GM19455 (cell line): ENCODE measurements at regions not wholly inside any gene's neighbourhood (a gene's known extent, or its start where the extent isn't known, plus 50 kb on each side); places are given as distances from the start of the nearest gene placed in this dataset.
"Not testable (repeated sequence)": the region's sequence is repeated elsewhere in the genome, so short reads cannot be mapped to it uniquely, and the experiment has no call there.

Experiments
- ATAC-seq: cut with Tn5 transposase; IDR thresholded peaks from one replicate; pipeline ENCODE4 v1.9.1; 2021; ENCODE audit not compliant: unreplicated experiment

DNA sequence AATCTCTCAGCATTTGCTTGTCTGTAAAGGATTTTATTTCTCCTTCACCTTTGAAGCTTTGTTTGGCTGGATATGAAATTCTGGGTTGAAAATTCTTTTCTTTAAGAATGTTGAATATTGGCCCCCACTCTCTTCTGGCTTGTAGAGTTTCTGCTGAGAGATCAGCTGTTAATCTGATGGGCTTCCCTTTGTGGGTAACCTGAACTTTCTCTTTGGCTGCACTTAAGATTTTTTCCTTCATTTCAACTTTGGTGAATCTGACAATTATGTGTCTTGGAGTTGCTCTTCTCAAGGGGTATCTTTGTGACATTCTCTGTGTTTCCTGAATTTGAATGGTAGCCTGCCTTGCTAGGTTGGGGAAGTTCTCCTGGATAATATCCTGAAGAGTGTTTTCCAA, 189.4 kb downstream of the TTC6 start:
- ATAC-seq, result not testable (repeated sequence)

DNA sequence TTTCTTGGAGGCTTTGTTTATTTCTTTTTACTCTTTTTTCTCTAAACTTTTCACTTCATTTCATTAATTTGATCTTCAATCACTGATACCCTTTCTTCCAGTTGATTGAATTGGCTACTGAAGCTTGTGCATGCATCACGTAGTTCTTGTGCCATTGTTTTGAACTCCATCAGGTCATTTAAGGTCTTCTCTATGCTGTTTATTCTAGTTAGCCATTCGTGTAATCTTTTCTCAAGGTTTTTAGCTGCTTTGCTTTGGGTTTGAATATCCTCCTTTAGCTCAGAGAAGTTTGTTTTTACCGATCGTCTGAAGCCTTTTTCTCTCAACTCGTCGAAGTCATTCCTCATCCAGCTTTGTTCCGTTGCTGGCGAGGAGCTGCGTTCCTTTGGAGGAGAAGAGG, 189.9 kb downstream of the TTC6 start:
- ATAC-seq, result not testable (repeated sequence)

DNA sequence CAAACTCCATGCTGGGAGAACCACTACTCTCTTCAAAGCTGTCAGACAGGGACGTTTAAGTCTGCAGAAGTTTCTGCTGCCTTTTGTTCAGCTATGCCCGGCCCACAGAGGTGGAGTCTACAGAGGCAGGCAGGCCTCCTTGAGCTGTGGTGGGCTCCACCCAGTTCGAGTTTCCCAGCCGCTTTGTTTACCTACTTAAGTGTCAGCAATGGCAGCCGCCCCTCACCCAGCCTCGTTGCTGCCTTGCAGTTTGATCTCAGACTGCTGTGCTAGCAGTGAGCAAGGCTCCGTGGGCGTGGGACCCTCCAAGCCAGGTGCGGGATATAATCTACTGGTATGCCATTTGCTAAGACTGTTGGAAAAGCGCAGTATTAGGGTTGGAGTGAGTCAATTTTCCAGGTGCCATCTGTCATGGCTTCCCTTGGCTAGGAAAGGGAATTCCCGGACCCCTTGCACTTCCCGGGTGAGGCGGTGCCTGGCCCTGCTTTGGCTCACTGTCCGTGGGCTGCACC, 190.7 kb downstream of the TTC6 start:
- ATAC-seq, result not testable (repeated sequence)

DNA sequence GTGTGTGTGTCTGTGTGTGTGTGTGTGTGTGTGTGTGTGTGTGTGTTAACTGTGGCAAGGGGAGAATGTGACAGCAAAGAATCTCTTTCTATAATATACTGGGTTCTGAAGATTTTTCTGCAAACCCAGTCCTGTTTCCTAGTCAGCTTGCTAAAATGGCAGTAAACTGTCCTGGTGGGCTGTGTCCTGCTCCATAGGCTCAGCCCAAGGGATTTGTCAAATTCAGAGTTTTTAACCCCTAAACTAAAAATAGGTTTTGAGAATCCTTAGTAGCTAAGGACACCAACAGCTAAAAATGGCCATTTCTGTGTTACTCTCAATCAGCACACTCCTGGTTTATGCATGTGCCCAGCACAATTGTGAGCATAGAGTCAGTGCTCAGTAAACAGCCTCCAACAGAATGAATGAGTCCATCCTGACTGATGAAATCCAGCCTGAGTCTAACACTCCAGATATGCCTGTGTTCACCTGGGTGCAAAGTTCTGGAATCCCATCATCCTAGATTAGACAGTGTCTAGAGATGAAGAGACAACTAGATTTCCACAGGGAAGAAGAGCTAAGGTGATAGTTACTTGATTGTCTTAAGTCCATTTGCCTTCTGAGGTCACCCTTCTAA, 192.6 kb downstream of the TTC6 start:
- ATAC-seq, result no peak

DNA sequence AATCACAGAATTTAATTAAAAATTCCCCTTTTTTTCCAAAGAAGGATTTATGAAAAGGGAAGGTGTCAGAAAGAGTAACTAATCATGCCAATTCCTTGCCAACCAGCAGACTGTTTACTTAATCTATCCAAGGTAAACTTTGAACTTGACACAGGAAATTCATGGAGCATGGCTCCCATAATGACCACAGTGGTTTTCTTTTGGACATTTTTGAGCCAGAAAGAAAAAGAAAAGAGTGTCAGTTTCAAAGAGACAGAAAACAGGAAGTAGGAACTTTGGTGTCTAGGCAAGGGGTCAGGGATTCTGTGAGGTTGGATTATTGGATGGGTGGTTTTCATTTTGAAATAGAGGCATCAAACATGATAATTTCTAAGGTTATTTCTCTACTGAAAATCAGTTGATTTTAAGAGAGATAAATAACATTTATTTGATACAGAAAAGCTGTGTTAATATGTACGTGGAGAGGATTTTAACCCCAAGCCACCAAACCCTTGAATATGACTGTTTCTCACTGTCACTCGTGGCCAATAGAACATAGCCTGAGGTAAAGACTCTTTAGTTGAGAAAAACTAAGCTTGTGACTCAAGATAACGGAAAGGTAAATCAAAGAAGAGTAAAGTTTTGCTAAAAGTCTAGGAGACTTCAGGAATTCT, 196.1 kb downstream of the TTC6 start:
- no peak for ATAC-seq

DNA sequence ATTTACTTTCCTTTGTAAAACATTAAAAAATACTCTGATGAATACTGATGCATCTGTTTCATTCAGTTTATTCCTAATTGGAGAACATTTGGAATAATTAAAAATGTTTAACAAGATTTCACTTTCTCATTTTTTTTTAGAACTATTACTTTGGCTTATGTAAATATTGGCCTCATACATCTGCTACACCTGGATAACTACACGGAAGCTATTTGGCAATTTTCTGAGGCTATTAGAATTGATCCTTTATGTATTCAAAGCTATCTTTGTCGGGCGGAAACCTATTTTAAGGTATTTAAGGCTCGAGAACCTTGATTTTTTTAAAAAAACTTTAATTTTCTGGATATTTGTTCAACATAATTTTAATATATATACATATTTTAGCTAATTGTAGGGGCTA, 196.7 kb downstream of the TTC6 start:
- no peak for ATAC-seq

DNA sequence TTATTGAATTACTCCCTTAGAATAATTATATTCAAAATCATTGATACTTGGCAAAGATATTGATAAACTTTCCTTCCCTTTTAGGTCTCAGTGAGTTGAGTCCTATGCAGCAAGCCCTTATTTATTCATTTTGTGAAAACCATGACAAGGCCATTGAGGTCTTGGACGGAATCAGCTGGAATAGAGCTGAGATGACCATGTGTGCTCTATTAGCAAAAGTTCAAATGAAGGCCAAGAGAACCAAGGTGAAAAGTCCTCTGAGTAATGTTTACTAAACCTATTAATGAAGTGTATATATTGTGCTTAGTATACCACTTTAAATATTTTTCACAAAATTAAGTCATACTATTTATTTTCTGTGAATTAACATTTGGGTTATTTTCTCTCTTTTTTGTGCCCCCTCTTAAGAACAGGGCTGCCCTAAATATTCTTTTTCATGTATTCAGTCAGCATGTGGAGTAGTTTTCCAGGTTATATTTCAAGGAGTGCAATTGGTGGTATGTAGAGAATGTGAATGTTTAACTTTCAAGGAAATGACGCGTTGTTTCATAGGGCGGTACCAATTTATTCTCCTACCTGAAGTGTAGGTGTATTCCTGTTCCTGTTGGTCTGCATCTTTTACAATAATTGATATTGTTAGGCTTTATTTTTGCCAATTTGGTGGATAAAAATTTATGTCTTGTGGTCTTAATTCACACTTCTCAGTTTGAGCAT, 201.4 kb downstream of the TTC6 start:
- no peak for ATAC-seq

DNA sequence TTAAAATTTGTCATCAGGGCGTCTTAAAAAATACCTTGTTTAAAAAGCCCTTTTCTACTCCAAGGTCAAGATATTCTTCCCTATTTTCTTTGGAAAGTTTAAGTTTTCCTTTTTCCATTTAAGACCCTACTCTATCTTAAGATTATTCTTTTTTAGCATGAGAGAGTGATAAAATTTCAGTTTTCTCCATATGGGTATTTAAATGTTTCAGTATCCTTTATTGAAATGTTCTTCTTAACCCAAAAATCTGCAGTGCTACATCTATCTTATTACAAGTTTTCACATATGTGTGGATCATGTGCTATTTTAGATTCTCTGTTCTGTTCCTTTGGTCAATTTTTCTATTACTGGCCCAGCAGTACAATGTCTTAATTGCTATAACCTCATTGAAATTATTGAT, 202.2 kb downstream of the TTC6 start:
- no peak for ATAC-seq

DNA sequence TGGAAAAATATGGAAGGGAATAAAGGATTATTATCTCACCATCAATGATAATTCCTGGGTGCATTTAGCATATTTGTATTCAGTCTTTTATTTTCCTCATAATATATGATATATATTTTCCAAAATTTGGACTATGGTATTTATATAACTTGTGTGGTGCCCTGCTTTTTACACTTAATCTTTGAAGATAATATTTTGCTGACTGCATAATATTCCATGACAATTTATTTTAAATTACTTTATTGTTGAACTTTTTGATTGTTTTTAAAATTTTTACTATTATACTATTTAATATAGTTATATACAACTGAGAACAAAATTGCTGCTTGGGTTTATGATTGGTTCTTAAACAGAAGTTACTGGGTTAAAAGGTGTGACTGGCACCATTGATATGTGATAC, 212.3 kb downstream of the TTC6 start:
- ATAC-seq, result no peak

DNA sequence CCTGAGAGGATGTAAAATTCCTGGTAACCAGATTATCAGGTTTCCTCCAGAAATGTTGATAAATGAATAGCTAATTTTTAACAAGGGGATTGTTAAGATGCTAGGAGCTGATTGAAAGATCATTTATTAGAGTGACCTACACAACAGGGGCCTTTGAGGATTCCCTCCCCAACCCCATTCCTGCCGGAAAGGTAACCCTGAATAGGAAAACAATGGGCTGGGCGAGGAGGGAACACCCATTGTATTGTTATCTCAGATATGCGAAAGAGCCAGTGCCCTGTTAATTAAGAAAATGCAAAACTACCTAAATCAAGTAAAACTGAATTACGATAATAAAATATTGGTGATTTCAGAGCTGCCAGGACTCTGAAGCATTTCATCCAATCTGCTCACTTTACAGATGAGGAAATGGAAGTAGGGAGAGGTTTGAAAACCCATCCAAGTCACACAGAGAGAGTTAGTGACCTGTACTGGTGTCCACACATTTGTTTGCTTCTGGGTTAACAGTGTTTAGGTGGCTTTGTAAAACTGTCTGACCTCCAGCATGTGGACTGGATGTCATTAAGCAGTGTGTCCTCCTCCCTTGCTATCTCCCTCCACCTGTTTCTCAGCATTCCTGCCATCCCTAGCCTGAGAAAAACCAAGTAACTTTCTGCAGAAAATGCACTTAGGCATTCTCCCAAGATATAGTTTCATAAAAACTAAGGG, 214.8 kb downstream of the TTC6 start:
- no peak for ATAC-seq

DNA sequence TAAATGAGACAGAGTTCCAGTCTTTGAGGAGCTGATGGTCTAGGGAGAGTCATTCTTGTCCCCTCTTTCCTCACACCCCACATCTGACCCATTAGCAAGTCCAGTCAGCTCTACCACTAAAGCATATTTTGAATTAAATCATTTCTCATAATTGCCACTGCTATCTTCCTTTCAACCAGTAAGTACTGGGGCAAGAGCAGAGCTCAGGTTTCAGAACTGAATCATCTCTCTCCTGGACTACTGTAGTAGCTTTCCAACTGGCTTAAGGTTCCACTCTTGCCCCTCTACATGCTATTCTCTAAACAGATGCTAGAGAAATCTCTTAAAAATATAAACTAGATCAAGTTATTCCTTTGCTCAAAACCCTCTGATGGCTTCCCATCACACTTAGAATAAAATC, 218.3 kb downstream of the TTC6 start:
- ATAC-seq, result no peak

DNA sequence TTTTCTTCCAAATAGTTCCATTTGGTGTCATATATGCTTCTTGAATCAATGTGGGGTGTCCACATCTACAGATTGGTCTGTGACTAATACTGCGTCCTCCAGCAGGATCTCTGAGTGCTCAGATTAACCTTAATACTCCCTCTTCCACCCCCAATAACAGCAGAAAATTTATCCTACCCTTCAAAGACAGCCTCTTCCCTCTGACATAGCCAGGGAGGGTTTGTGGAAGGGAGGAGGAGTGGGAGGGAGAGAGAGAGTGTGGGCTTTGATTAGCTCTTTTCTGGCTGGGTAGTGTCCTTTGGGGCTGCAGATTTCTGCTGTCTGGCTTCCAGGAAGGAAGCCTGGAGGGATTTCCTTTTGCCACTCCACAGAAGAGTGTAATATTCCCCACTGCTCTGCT, 220.7 kb downstream of the TTC6 start:
- ATAC-seq, result no peak

DNA sequence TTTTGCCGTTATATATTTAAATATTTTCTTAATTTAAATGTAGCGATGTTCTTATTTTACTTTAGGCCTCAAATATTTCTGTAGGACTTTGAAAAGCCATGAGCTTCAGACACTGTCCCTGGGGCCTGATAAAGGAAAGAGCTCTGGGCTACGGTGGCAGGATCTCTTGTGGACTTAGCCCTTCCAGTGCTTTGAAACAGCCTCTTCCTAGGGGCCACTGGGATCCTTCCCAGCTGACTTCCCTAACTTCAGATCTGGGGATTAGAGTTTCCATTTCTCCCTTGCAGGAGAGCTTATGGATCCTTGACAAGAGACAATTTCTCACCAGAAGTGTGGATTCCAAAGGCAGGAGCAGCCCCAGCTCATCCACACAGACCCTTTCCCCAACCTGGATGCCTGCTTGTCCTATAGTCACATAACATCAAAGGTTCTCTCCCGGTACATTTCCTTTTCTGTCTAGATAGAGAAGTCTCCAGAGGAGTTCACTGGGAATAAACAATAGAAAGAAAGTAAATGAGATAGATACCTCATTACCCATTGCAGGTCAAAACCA, 221.4 kb downstream of the TTC6 start:
- no peak for ATAC-seq

DNA sequence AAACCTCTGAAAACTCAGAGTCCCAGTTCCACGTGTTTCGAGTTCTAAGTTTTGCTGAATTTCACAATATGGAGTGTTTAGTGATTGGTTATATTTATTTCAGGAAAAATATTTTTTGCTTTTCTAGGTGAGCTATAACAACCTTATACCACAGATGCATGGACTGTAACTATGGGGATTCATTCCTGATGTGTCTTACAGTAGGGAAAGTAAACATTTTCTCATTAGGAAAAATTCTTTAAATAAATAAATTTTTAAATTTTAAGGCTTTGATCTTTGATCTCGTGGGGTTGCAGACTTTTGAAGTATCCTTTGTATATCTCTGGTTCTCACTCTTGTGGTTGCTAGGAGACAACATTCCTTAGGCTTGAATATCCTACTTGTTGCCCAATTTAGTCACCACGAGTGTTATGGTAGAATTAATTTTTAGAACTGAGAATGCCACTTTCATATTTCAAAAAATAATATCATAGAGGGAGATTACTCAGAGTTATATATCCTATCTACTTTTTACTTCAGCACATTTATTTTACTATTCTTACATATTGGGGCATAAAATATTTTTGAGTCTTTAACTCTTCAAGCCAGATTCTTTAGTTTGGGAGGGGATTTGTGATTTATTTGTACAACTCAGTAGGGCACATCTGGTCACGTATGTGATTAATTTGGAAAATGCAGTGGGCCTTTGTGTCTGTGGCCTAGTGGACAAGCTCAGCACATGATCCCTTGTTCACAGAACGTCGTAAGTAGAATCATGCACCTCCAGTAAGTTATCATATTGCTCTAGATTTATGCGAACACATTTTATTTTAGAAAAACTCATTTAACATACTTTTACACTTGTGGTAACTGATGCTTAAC, 224.0 kb downstream of the TTC6 start:
- no peak for ATAC-seq

DNA sequence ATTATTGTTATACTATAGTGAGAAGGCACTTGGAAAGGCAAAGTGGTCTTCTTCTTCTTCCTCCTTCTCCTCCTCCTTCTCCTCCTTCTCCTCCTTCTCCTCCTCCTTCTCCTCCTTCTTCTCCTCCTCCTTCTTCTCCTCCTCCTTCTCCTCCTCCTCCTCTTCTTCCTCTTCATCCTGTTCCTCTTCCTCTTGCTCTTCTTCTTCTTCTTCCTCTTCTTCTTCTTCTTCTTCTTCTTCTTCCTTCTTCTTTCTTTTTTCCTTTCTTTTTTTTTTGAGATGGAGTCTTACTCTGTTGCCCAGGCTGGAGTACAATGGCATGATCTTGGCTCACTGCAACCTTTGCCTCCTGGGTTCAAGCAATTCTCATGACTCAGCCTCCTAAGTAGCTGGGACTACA, 225.4 kb downstream of the TTC6 start:
- ATAC-seq, result not testable (repeated sequence)

DNA sequence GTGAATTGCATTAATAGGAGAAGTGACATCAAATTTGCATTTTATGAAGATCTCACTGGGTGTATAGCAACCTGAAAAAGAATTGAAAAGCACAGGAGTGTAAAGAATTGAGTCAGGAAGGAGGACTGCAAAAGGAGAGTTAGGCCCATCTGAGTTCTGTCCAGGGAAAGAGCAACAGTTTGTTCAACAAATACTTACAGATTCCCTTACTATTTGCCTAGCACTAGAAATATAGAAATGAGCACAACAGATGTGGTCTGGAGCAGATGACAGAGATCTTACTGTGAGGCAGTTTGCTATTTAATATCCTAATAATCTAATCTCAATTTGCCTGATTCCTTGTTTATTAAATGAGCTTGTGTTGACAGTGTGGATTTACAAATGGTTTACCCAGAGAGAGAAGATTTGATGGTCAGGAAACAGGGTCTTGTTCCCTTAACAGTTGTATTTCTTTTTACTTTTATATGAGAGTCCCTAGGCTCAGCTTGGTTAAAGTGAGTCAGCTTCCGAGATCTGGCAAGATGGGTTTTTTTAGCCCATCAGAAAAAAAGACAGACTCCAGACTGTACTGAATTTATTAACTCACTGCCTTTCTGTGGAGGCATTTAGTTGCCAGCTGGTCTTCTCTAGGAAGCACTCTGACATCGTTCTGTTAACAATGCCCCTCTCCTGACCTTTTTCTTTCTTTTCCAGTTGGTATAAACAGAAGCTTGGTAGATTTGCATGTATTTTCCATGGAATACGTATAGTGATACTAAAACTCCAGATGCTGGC, 229.7 kb downstream of the TTC6 start:
- no peak for ATAC-seq

DNA sequence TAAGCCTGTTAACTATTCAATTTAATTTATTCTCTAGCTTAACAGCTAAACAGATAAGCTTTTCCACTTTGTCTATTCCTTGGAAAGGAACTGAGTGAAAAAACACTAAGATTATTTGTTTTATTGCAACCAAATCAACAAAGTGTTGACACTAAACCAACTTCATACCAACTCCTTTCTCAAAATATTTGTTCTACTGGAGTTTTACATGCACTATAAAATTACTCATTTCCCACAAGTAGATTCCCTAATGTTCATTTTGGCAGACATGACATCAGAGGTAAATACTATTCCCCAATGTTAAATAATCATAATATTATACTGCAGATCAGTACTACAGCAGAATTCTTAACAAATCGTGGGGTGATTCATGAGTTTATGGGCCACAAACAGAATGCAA, 231.4 kb downstream of the TTC6 start:
- ATAC-seq, result no peak

DNA sequence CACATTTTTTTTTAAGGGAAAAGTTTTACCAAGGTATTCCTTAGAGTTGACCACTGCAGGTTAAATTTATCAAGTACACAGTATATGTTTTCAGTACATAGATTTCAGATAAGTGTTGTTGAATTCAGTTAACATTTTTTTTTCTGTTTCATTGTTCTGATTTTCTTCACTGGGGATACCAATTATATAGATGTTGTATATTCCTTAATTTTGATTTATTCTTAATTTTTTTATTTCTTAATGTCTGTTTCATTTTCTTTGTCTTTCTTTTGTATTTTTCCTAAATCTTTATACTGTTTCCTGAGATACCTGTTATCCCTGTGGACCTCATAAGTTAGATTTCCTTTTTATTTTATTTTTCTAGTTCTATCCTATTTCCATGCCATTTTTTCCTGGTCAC, 234.8 kb downstream of the TTC6 start:
- ATAC-seq, result no peak

DNA sequence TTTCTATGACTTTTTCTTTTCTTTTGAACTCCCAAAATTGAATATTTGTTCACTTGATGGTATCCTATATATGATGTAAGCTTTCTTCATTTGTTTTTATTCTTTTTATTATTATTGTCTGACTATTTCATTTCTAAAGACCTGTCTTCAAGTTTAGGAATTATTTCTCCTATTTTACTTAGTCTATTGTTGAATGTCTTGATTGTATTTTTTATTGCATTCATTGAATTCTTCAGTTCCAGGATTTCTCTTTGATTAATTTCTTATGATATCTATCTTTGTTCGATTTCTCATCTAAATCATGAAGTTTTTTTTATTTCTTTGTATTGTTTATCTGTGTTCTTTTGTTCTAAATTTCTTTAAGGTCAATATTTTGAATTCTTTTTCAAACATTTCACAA, 238.8 kb downstream of the TTC6 start:
- ATAC-seq, result no peak

DNA sequence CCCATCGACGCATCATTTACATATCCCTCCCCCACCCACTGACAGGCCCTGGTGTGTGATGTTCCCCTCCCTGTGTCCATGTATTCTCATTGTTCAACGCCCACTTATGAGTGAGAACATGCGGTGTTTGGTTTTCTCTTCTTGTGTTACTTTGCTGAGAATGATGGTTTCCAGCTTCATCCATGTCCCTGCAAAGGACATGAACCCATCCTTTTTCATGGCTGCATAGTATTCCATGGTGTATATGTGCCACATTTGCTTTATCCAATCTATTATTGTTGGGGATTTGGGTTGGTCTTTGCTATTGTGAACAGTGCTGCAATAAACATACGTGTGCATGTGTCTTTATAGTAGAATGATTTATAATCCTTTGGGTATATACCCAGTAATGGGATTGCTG, 243.3 kb downstream of the TTC6 start:
- ATAC-seq, result not testable (repeated sequence)
